ENCODE measurements at regions not wholly inside any gene's neighbourhood (a gene's known extent, or its start where the extent isn't known, plus 50 kb on each side); places are given as distances from the start of the nearest gene placed in this dataset.

DNA sequence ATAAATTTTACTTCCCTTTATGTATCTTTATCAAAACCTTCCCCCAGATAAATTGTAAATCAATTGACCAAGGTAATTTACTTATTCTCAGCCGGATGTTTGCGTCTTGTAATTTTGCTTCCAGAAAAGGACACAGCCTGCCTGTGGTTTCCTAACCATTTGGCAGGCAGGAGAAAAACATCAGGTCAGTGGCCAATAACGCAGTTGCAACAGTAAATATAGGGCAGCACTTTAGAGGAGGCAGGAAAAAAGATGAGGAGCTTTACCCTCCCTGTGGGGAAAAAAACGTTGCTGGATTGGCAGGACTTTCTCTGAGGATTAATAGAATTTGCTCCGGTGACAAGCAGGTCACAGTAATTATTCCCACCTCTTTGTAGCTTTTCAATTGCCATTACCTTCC is 2618.1 kb downstream of the ARAP2 start:
- Histone ChIP-seq H3F3A (ENCODE audit: insufficient read depth, low read length) (no peaks in the 10 kb centered on the region), H3K27me3 (ENCODE audit: insufficient read depth, low read length) (no peaks in the 10 kb centered on the region), H4K20me1 (ENCODE audit: insufficient read depth, low read length) (no peaks in the 10 kb centered on the region), H3K27ac (ENCODE audit: low read depth, low read length, poor library complexity, severe bottlenecking) (no peak overlapping the region), H3K79me2 (ENCODE audit: insufficient read depth, low read length) (no peaks in the 10 kb centered on the region), H3K4me3 (ENCODE audit: low read depth, low read length, poor library complexity, severe bottlenecking) (no peak overlapping the region), H3K9ac (ENCODE audit: low read length) (no peak overlapping the region), H3K4me1 (ENCODE audit: insufficient read depth, low read length, severe bottlenecking) (no peaks in the 10 kb centered on the region), H3K9me3 (ENCODE audit: low read length) (no peaks in the 10 kb centered on the region), H3K36me3 (ENCODE audit: insufficient read depth, low read length) (no peaks in the 10 kb centered on the region), H2AFZ (ENCODE audit: low read length) (no peak overlapping the region), H3K9me2 (ENCODE audit: low read depth, low read length) (no peaks in the 10 kb centered on the region), H3K4me2 (ENCODE audit: low read length) (no peak overlapping the region)
- no peak for TF ChIP-seq EZH2 (IDR thresholded peaks at IDR 0.05; ENCODE audit: borderline replicate concordance, low read length)
- TF ChIP-seq, protein P1, sequence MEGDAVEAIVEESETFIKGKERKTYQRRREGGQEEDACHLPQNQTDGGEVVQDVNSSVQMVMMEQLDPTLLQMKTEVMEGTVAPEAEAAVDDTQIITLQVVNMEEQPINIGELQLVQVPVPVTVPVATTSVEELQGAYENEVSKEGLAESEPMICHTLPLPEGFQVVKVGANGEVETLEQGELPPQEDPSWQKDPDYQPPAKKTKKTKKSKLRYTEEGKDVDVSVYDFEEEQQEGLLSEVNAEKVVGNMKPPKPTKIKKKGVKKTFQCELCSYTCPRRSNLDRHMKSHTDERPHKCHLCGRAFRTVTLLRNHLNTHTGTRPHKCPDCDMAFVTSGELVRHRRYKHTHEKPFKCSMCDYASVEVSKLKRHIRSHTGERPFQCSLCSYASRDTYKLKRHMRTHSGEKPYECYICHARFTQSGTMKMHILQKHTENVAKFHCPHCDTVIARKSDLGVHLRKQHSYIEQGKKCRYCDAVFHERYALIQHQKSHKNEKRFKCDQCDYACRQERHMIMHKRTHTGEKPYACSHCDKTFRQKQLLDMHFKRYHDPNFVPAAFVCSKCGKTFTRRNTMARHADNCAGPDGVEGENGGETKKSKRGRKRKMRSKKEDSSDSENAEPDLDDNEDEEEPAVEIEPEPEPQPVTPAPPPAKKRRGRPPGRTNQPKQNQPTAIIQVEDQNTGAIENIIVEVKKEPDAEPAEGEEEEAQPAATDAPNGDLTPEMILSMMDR (IDR thresholded peaks at IDR 0.05; ENCODE audit: low read length), result no peak

DNA sequence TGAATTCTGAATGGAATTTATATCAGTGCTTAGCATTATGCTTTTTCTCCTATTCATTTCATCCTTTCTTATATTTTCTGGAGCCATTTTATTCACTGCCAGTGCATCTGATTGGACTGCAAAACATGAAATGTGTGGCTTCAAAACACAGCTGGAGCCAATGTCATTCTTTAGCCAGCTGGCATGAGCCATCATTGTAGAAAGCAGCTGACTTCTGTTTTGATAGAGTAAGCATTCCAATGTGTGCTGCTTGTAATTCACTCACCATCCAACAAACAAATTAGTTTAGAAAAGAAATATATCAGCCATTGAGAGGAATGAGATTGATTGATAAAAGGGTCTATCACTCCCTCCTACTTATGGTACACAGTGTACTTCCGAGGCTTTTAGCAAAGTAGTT is 2616.0 kb downstream of the ARAP2 start:
- Histone ChIP-seq H3K4me3 (ENCODE audit: low read depth, low read length, poor library complexity, severe bottlenecking) (no peak overlapping the region), H2AFZ (ENCODE audit: low read length) (no peak overlapping the region), H3K27ac (ENCODE audit: low read depth, low read length, poor library complexity, severe bottlenecking) (no peak overlapping the region), H3F3A (ENCODE audit: insufficient read depth, low read length) (no peaks in the 10 kb centered on the region), H4K20me1 (ENCODE audit: insufficient read depth, low read length) (no peaks in the 10 kb centered on the region), H3K4me2 (ENCODE audit: low read length) (no peak overlapping the region), H3K79me2 (ENCODE audit: insufficient read depth, low read length) (no peaks in the 10 kb centered on the region), H3K9ac (ENCODE audit: low read length) (no peak overlapping the region), H3K4me1 (ENCODE audit: insufficient read depth, low read length, severe bottlenecking) (no peaks in the 10 kb centered on the region), H3K27me3 (ENCODE audit: insufficient read depth, low read length) (no peaks in the 10 kb centered on the region), H3K9me2 (ENCODE audit: low read depth, low read length) (no peaks in the 10 kb centered on the region), H3K9me3 (ENCODE audit: low read length) (no peaks in the 10 kb centered on the region), H3K36me3 (ENCODE audit: insufficient read depth, low read length) (no peaks in the 10 kb centered on the region)
- TF ChIP-seq, protein P1 (IDR thresholded peaks at IDR 0.05; ENCODE audit: low read length), result no peak
- no peak for TF ChIP-seq EZH2 (IDR thresholded peaks at IDR 0.05; ENCODE audit: borderline replicate concordance, low read length)

DNA sequence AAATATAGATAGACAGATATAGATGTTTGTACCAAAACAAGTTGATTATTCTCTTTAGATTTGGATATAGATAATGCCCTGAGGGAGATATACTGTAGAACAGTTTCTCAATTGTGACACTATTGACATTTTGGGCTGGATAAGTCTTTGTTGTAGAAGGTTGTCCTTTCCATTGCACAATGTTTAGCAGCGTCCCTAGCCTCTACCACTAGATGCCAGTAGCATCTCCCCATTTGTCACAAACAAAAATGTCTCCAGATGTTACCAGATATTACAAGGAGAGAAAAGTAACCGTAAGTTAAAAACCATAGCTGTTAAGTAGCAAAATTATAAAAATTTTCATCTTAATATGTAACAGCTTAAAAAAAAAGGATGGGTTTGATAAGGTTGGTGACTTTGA is 2595.3 kb downstream of the ARAP2 start:
- Histone ChIP-seq H3K4me3 (ENCODE audit: low read depth, low read length, poor library complexity, severe bottlenecking) (no peak overlapping the region), H3K4me2 (ENCODE audit: low read length) (no peak overlapping the region), H2AFZ (ENCODE audit: low read length) (no peak overlapping the region), H3K9ac (ENCODE audit: low read length) (no peak overlapping the region), H3K9me2 (ENCODE audit: low read depth, low read length) (no peaks in the 10 kb centered on the region), H4K20me1 (ENCODE audit: insufficient read depth, low read length) (no peaks in the 10 kb centered on the region), H3K27me3 (ENCODE audit: insufficient read depth, low read length) (no peaks in the 10 kb centered on the region), H3K9me3 (ENCODE audit: low read length) (no peaks in the 10 kb centered on the region), H3K36me3 (ENCODE audit: insufficient read depth, low read length) (no peaks in the 10 kb centered on the region), H3K27ac (ENCODE audit: low read depth, low read length, poor library complexity, severe bottlenecking) (no peak overlapping the region), H3K79me2 (ENCODE audit: insufficient read depth, low read length) (no peaks in the 10 kb centered on the region), H3K4me1 (ENCODE audit: insufficient read depth, low read length, severe bottlenecking) (no peaks in the 10 kb centered on the region), H3F3A (ENCODE audit: insufficient read depth, low read length) (no peaks in the 10 kb centered on the region)
- no peak for TF ChIP-seq EZH2 (IDR thresholded peaks at IDR 0.05; ENCODE audit: borderline replicate concordance, low read length)
- TF ChIP-seq, protein P1 (IDR thresholded peaks at IDR 0.05; ENCODE audit: low read length), result no peak

All from OCI-LY1 (cell line).